Right lobe of liver (tissue), 4 donors: ENCODE measurements at regions not wholly inside any gene's neighbourhood (a gene's known extent, or its start where the extent isn't known, plus 50 kb on each side); places are given as distances from the start of the nearest gene placed in this dataset.

ENCODE experiments used
- CTCF ChIP-seq, 4 donors: fragments of 200-600 bp in 3 of 4; fragments of 450-650 bp in 1 of 4; IDR thresholded peaks; one replicate each; pipeline versions ENCODE4 v1.5.1 to v1.8.0; 2016 to 2022; ENCODE audit warnings: antibody characterized with exemption in 4 of 4, mild to moderate bottlenecking in 2 of 4
- POLR2A ChIP-seq: fragments of 450-650 bp; IDR thresholded peaks from one replicate; pipeline ENCODE4 v1.6.1; 2017; ENCODE audit warnings: antibody characterized with exemption, mild to moderate bottlenecking
- donor health status: DM: no; HTN: no; CAD: no.
- donor health status: DM: no; HTN: no; CAD: no.
- donor health status: DM: no; HTN: yes; CAD: no.

DNA sequence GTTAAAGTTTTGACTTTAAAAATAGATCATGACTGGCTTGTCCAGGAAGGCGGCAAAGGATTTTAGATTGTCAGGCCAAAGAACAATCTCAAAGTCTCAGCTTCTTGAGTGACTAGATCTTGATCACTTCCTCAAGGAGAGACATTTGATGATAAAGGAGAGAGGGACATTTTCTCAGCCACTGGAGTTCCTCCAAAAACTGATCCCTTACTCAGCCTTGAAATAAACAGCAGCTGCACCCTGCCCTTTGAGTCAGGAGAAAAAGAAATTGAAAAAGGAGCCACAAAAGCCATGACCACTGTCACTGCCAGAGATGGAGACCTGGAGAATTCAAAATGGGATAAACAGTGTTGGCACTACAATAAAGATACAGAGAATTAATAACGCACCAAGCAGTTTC, 288.4 kb upstream of the PRMT6 start:
- TF ChIP-seq CTCF (IDR thresholded peaks at IDR 0.05) (no peak), POLR2A (no peak)
